Calu3 (cell line): ENCODE measurements at regions not wholly inside any gene's neighbourhood (a gene's known extent, or its start where the extent isn't known, plus 50 kb on each side); places are given as distances from the start of the nearest gene placed in this dataset.

Source experiments
- BruUV-seq: library from RNA; stranded (reverse); fragments of 400-500 nt; replicated peaks from 2 replicates; lab custom pipeline; 2021; lab: Mats Ljungman, UMichigan
- CTCF ChIA-PET: fragments of 300-600 bp; sonication (Branson Sonifier 250); formaldehyde crosslinking; loops from one replicate; lab custom pipeline; 2022; ENCODE audit warnings: antibody characterized with exemption; lab: Charles Lee
- DNase-seq: peaks from one replicate; pipeline ENCODE4 v3.0.0; 2022
- H3K27ac Mint-ChIP-seq: one replicate; pipeline ENCODE4 v1.8.0; 2022; ENCODE audit warnings: mixed read lengths; ENCODE audit not compliant: unreplicated experiment
- H3K27me3 Mint-ChIP-seq: one replicate; pipeline ENCODE4 v1.8.0; 2022; ENCODE audit warnings: mixed read lengths; ENCODE audit not compliant: unreplicated experiment
- H3K36me3 Mint-ChIP-seq: one replicate; pipeline ENCODE4 v1.8.0; 2022; ENCODE audit warnings: mild to moderate bottlenecking, moderate library complexity, mixed read lengths; ENCODE audit not compliant: insufficient read depth, unreplicated experiment
- H3K4me1 Mint-ChIP-seq: one replicate; pipeline ENCODE4 v1.8.0; 2022; ENCODE audit warnings: mild to moderate bottlenecking, low read depth, mixed read lengths; ENCODE audit not compliant: unreplicated experiment
- H3K4me3 Mint-ChIP-seq: one replicate; pipeline ENCODE4 v1.8.0; 2022; ENCODE audit warnings: mild to moderate bottlenecking, low read depth, moderate library complexity, mixed read lengths; ENCODE audit not compliant: unreplicated experiment
- H3K9me3 Mint-ChIP-seq: one replicate; pipeline ENCODE4 v1.8.0; 2022; ENCODE audit warnings: low read depth, mixed read lengths; ENCODE audit not compliant: unreplicated experiment
- intact Hi-C: fragments of 100-400 bp; cut with micrococcal nuclease; formaldehyde crosslinking; loops from one replicate; pipeline ENCODE4 v1.10.0; 2022; ENCODE audit not compliant: unreplicated experiment
- TF ChIP-seq, protein P1 (sequence below): fragments of 200-600 bp; IDR thresholded peaks from one replicate; pipeline ENCODE4 v1.8.0; 2022; ENCODE audit warnings: antibody characterized with exemption; ENCODE audit not compliant: unreplicated experiment

DNA sequence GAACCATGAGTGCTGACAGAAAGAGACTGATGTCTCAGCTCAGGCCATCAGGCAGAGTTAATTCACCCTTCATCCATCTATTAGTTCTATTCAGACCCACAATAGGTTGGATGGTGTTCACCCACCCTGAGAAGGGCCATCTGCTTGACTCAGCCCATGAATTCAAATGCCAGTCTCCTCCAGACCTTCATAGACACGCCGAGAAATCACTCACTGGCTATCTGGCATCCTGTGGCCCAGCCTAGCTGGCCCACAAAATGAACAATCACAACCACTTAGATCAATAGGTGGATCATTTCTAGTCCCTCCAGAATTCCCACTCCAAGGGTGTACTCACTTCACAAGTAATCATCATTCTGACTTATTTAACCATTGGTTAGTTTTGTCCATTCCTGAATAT, 58.2 kb downstream of the MYEOV start:
- CTCF ChIA-PET, result interaction anchor here (0.6 to 1.0 kb wide), 3 partner anchors 144 to 650 kb away, joined by 3 to 5 read pairs (median 4); no protein-coding TSS in a partner anchor
- Mint-ChIP-seq H3K9me3 (peaks cover 4% of the 10 kb centered on the region), H3K27me3 (no peaks in the 10 kb centered on the region), H3K4me1 (peaks cover 36% of the 10 kb centered on the region), H3K36me3 (peaks cover 8% of the 10 kb centered on the region), H3K27ac (peak overlapping the region; percentile 58), H3K4me3 (no peak overlapping the region)
- BruUV-seq, result no TSS peak
- intact Hi-C loops, result no loop called here
- TF ChIP-seq, protein P1, sequence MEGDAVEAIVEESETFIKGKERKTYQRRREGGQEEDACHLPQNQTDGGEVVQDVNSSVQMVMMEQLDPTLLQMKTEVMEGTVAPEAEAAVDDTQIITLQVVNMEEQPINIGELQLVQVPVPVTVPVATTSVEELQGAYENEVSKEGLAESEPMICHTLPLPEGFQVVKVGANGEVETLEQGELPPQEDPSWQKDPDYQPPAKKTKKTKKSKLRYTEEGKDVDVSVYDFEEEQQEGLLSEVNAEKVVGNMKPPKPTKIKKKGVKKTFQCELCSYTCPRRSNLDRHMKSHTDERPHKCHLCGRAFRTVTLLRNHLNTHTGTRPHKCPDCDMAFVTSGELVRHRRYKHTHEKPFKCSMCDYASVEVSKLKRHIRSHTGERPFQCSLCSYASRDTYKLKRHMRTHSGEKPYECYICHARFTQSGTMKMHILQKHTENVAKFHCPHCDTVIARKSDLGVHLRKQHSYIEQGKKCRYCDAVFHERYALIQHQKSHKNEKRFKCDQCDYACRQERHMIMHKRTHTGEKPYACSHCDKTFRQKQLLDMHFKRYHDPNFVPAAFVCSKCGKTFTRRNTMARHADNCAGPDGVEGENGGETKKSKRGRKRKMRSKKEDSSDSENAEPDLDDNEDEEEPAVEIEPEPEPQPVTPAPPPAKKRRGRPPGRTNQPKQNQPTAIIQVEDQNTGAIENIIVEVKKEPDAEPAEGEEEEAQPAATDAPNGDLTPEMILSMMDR, result no peak
- no peak for DNase-seq

GRCh38 chr11:69352715-69353319, 58.9 kb downstream of the MYEOV start:
- Mint-ChIP-seq H3K4me1 (peaks cover 36% of the 10 kb centered on the region), H3K27me3 (no peaks in the 10 kb centered on the region), H3K9me3 (peaks cover 4% of the 10 kb centered on the region), H3K4me3 (no peak overlapping the region), H3K36me3 (peaks cover 8% of the 10 kb centered on the region), H3K27ac (peak overlapping the region; percentile 58)
- DNase-seq, result peak; percentile 54
- CTCF ChIA-PET, result interaction anchor here (0.6 to 1.1 kb wide), 6 partner anchors 9 to 221 kb away, joined by 3 to 5 read pairs (median 4); no protein-coding TSS in a partner anchor
- intact Hi-C loops, result no loop called here
- BruUV-seq, result TSS peak; percentile 85
- TF ChIP-seq, protein P1, result no peak

DNA sequence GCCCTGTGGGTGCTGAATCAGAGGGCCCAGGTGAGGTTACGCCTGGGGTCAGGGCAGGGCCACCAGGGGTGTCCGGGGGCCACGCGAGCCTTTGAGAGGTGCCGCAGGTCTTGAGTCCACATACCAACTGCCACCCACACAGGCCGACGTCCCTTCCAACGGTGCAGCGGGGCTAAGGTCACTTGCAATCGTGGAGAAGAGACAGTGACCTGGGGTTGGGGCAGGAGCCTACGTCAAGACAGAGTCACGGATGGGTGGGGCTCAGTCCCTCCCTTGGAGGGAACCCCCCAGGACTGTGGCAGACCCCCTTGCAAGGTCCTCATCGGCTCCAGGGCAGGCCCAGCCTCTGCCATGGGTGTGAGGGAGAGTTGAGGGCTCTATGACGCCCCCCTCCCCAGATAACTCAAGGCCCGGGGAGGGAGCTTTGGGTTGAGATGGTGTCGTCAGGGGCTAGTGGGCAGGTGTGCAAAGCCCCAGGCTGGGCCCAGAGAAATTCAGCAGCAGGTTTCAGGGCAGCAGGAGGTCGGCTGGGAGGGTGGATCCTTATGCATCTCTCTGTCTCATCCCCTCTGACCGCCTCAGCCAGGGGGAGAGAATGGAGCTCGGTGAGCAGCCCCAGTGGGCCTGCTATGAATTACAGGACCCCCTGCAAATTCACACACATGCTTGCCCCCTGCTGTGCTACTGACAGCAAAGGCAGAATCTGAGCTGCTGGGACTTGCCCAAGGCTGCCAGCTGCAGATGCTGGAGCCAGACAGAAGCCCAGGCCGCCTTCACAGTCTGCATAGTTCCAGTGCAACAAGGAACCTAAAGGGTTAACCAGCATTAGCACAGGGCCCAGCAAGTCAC, 60.0 kb downstream of the MYEOV start:
- Mint-ChIP-seq H3K36me3 (peaks cover 8% of the 10 kb centered on the region), H3K4me1 (peaks cover 36% of the 10 kb centered on the region), H3K9me3 (peaks cover 2% of the 10 kb centered on the region), H3K4me3 (no peak overlapping the region), H3K27me3 (no peaks in the 10 kb centered on the region), H3K27ac (no peak overlapping the region)
- no peak for DNase-seq
- BruUV-seq, result no TSS peak
- TF ChIP-seq, protein P1, result no peak
- intact Hi-C loops, result no loop called here
- CTCF ChIA-PET, result no interaction called here

- intact Hi-C loops, result no loop called here
- no peaks in the 10 kb centered on the region for H3K27me3 Mint-ChIP-seq
- CTCF ChIA-PET, result no interaction called here
- H3K36me3 Mint-ChIP-seq, result peaks cover 8% of the 10 kb centered on the region
- no peak overlapping the region for H3K4me3 Mint-ChIP-seq
- DNase-seq, result no peak
- TF ChIP-seq, protein P1, result no peak
- peaks cover 31% of the 10 kb centered on the region for H3K4me1 Mint-ChIP-seq
- no peak overlapping the region for H3K27ac Mint-ChIP-seq
- BruUV-seq, result no TSS peak
- H3K9me3 Mint-ChIP-seq, result peaks cover 2% of the 10 kb centered on the region
Observed at GRCh38 chr11:69354545-69354897, 60.6 kb downstream of the MYEOV start.
